ENCODE measurements at regions not wholly inside any gene's neighbourhood (a gene's known extent, or its start where the extent isn't known, plus 50 kb on each side); places are given as distances from the start of the nearest gene placed in this dataset.

DNA sequence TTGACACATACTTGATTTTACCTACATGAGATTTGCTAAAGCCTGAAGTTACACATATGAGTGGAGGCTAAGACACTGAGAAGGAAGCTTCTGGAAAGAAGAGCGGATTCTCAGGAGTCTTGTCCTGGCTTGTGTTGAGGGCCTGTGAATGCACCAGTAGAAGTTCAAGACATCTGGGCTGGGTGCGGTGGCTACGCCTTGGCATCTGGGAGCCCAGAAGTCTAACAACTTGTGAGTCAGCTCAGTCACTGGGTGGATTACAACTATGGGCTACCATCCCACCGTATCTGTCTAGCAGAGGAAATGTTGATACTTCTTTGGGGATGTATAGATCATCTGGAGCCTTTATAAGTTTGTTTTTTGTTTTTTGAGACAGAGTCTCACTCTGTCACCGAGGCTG lies 375.6 kb upstream of the SMIM31 start:
- no peak overlapping the region for H3K4me3 Mint-ChIP-seq
- H3K4me1 Mint-ChIP-seq, result peaks cover 7% of the 10 kb centered on the region
- no peaks in the 10 kb centered on the region for H3K9me3 Mint-ChIP-seq
- no peaks in the 10 kb centered on the region for H3K36me3 Mint-ChIP-seq (ENCODE audit: low read depth)
- TF ChIP-seq, protein P1, sequence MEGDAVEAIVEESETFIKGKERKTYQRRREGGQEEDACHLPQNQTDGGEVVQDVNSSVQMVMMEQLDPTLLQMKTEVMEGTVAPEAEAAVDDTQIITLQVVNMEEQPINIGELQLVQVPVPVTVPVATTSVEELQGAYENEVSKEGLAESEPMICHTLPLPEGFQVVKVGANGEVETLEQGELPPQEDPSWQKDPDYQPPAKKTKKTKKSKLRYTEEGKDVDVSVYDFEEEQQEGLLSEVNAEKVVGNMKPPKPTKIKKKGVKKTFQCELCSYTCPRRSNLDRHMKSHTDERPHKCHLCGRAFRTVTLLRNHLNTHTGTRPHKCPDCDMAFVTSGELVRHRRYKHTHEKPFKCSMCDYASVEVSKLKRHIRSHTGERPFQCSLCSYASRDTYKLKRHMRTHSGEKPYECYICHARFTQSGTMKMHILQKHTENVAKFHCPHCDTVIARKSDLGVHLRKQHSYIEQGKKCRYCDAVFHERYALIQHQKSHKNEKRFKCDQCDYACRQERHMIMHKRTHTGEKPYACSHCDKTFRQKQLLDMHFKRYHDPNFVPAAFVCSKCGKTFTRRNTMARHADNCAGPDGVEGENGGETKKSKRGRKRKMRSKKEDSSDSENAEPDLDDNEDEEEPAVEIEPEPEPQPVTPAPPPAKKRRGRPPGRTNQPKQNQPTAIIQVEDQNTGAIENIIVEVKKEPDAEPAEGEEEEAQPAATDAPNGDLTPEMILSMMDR (IDR thresholded peaks at IDR 0.05; ENCODE audit: unreplicated experiment in 3 of 3), result no peak
- peaks cover 41% of the 10 kb centered on the region for H3K27me3 Mint-ChIP-seq (ENCODE audit: low read depth)
- H3K27ac Mint-ChIP-seq, result no peak overlapping the region

DNA sequence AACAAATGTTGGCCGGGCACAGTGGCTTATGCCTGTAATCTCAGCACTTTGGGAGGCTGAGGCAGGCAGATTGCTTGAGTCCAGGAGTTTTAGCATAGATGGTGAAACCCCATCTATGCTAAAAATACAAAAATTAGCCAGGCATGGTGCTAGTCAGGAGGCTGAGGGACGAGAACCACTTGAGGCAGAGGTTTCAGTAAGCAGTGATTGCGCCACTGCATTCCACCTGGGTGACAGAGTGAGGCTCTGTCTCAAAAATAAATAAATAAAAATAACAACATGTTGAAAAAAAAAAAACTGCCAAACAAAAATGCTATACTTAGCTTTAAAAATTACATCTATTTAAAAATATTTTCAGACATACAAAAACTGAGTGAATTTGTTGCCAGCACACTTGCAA lies 374.2 kb upstream of the SMIM31 start:
- Mint-ChIP-seq H3K9me3 (no peaks in the 10 kb centered on the region), H3K27me3 (ENCODE audit: low read depth) (peaks cover 54% of the 10 kb centered on the region), H3K27ac (no peak overlapping the region), H3K4me3 (no peak overlapping the region), H3K4me1 (peaks cover 7% of the 10 kb centered on the region), H3K36me3 (ENCODE audit: low read depth) (no peaks in the 10 kb centered on the region)
- TF ChIP-seq, protein P1 (IDR thresholded peaks at IDR 0.05; ENCODE audit: unreplicated experiment in 3 of 3), result no peak

- H3K27ac Mint-ChIP-seq, result no peak overlapping the region
- H3K9me3 Mint-ChIP-seq, result no peaks in the 10 kb centered on the region
- peaks cover 7% of the 10 kb centered on the region for H3K4me1 Mint-ChIP-seq
- peak overlapping the region in 2 of 3 experiments; percentile 9 to 31 for H3K4me3 Mint-ChIP-seq
- TF ChIP-seq, protein P1 (IDR thresholded peaks at IDR 0.05; ENCODE audit: unreplicated experiment in 3 of 3), result no peak
- peaks cover 73% of the 10 kb centered on the region for H3K27me3 Mint-ChIP-seq (ENCODE audit: low read depth)
- H3K36me3 Mint-ChIP-seq (ENCODE audit: low read depth), result no peaks in the 10 kb centered on the region
Observed at GRCh38 chr4:164381859-164382258, 372.1 kb upstream of the SMIM31 start.

DNA sequence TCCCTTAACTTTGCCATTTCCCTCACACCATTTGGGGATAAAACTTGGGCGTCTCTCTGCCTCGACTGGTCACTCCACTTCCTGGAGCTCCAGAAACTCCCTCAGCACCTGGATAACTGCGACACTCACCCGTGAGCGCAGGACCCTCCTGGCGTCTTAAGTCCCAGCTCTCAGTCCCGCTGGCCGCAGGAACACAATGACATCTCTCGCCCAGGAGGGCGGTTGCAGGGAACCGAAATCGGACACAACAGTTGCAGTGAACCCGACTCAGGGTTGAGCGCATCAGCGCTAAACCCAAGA lies 370.9 kb upstream of the SMIM31 start:
- H3K36me3 Mint-ChIP-seq (ENCODE audit: low read depth), result no peaks in the 10 kb centered on the region
- peaks cover 69% of the 10 kb centered on the region for H3K27me3 Mint-ChIP-seq (ENCODE audit: low read depth)
- TF ChIP-seq, protein P1 (IDR thresholded peaks at IDR 0.05; ENCODE audit: unreplicated experiment in 3 of 3), result no peak
- peaks cover 7% of the 10 kb centered on the region for H3K4me1 Mint-ChIP-seq
- H3K27ac Mint-ChIP-seq, result no peak overlapping the region
- H3K4me3 Mint-ChIP-seq, result peak overlapping the region; percentile 75 to 81 (median 78)
- H3K9me3 Mint-ChIP-seq, result no peaks in the 10 kb centered on the region

DNA sequence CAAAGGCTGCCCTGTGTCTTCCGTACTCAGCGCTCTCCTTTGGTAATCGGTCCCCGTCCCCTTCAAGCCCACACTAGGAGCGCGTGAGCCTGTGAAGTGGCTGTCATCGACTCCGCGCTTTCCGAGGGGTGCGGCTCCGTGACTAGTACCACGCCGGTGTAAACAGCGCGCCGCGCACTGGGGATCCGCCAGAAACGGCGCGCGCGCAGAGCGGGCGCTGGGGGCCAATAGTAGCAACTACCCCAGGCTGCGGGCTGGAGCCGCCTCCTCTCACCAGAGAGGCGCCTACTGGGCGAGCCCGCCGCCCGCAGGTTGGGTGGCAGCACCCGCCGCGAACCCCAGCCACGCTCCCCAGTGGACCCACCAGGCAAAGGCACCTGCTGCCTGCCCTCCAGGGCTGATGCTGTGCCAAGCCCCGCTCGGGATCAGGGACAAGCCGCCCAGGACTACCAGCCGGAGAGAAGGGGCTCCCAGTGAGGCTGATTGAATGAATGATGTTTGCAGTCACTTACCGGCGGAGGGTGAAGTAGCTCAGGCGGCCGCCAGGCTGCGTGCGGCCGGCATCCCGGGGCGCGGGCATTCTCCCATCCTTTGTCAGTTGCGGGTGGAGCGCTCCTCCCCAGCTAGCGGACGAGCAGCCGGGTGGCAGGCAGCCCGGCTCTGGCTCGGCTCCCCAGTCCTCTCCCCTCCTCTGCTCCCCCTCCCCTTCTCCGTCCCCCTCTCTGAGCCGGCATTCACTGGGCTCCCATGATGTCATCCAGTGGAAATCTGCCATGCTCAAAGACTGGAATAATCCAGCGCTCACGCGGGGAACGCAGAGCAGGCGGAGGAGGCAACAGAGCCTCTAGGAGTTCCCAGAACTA lies 370.3 kb upstream of the SMIM31 start:
- Mint-ChIP-seq H3K4me3 (peak overlapping the region; percentile 75 to 81 (median 79)), H3K27ac (no peak overlapping the region), H3K4me1 (peaks cover 7% of the 10 kb centered on the region), H3K27me3 (ENCODE audit: low read depth) (peaks cover 68% of the 10 kb centered on the region), H3K9me3 (no peaks in the 10 kb centered on the region), H3K36me3 (ENCODE audit: low read depth) (no peaks in the 10 kb centered on the region)
- TF ChIP-seq, protein P1 (IDR thresholded peaks at IDR 0.05; ENCODE audit: unreplicated experiment in 3 of 3), result peak in 2 of 3 experiments; percentile 28 to 29

GRCh38 chr4:164384416-164384815 lies 369.5 kb upstream of the SMIM31 start:
- no peaks in the 10 kb centered on the region for H3K9me3 Mint-ChIP-seq
- H3K4me3 Mint-ChIP-seq, result peak overlapping the region in 2 of 3 experiments; percentile 35 to 74
- peaks cover 66% of the 10 kb centered on the region for H3K27me3 Mint-ChIP-seq (ENCODE audit: low read depth)
- no peak overlapping the region for H3K27ac Mint-ChIP-seq
- TF ChIP-seq, protein P1 (IDR thresholded peaks at IDR 0.05; ENCODE audit: unreplicated experiment in 3 of 3), result no peak
- no peaks in the 10 kb centered on the region for H3K36me3 Mint-ChIP-seq (ENCODE audit: low read depth)
- H3K4me1 Mint-ChIP-seq, result peaks cover 7% of the 10 kb centered on the region

All from nephron (organoid).